ENCODE measurements at regions not wholly inside any gene's neighbourhood (a gene's known extent, or its start where the extent isn't known, plus 50 kb on each side); places are given as distances from the start of the nearest gene placed in this dataset.
"Not testable (repeated sequence)": the region's sequence is repeated elsewhere in the genome, so short reads cannot be mapped to it uniquely, and the experiment has no call there.

- ChIA-PET CTCF (no interaction called here), POLR2A (no interaction called here)
- no peaks in the 10 kb centered on the region for H3K9me3 Mint-ChIP-seq (ENCODE audit: unreplicated experiment)
- no peak overlapping the region for H3K27ac Mint-ChIP-seq (ENCODE audit: unreplicated experiment)
- no peak overlapping the region for H3K4me3 ChIP-seq (ENCODE audit: low read depth, low read length)
- H3K27me3 Mint-ChIP-seq (ENCODE audit: insufficient read depth, unreplicated experiment) = no peaks in the 10 kb centered on the region
- no TSS peak for BruUV-seq (replicated peaks)
- intact Hi-C loops (cut with micrococcal nuclease; ENCODE audit: unreplicated experiment) = no loop called here
- H3K4me1 ChIP-seq = no peaks in the 10 kb centered on the region; the same call in 1 of the 2 replicates
- no peak for TF ChIP-seq CTCF (IDR thresholded peaks at IDR 0.05; ENCODE audit: insufficient read depth in 1 of 2, low read depth in 1 of 2, low read length in 1 of 2, severe bottlenecking in 1 of 2, unreplicated experiment in 1 of 2)
- H3K9me3 ChIP-seq = no peaks in the 10 kb centered on the region
- H3K4me3 Mint-ChIP-seq (ENCODE audit: unreplicated experiment) = no peak overlapping the region
- H3K36me3 ChIP-seq (ENCODE audit: control insufficient read depth, insufficient read depth, low read length) = no peaks in the 10 kb centered on the region
- H3K27me3 ChIP-seq (replicated peaks; ENCODE audit: control insufficient read depth, insufficient read depth, low read length) = no peaks in the 10 kb centered on the region
- no peaks in the 10 kb centered on the region for H3K4me1 Mint-ChIP-seq (ENCODE audit: low read depth, unreplicated experiment)
- no peak for DNase-seq
- H3K36me3 Mint-ChIP-seq (ENCODE audit: insufficient read depth, unreplicated experiment) = no peaks in the 10 kb centered on the region
Observed at GRCh38 chr2:193154076-193154475, 959.3 kb upstream of the TMEFF2 start.

- Histone ChIP-seq H3K4me3 (ENCODE audit: low read depth, low read length) (no peak overlapping the region), H3K36me3 (ENCODE audit: control insufficient read depth, insufficient read depth, low read length) (no peaks in the 10 kb centered on the region), H3K9me3 (no peaks in the 10 kb centered on the region), H3K27me3 (replicated peaks; ENCODE audit: control insufficient read depth, insufficient read depth, low read length) (no peaks in the 10 kb centered on the region), H3K4me1 (no peaks in the 10 kb centered on the region; the same call in 1 of the 2 replicates)
- no peak for DNase-seq
- H3K9me3 Mint-ChIP-seq (ENCODE audit: unreplicated experiment) = no peaks in the 10 kb centered on the region
- no peaks in the 10 kb centered on the region for H3K36me3 Mint-ChIP-seq (ENCODE audit: insufficient read depth, unreplicated experiment)
- TF ChIP-seq CTCF (IDR thresholded peaks at IDR 0.05; ENCODE audit: insufficient read depth in 1 of 2, low read depth in 1 of 2, low read length in 1 of 2, severe bottlenecking in 1 of 2, unreplicated experiment in 1 of 2) = no peak
- ChIA-PET CTCF (no interaction called here), POLR2A (no interaction called here)
- no peak overlapping the region for H3K4me3 Mint-ChIP-seq (ENCODE audit: unreplicated experiment)
- BruUV-seq (replicated peaks) = no TSS peak
- H3K27ac Mint-ChIP-seq (ENCODE audit: unreplicated experiment) = no peak overlapping the region
- no peaks in the 10 kb centered on the region for H3K4me1 Mint-ChIP-seq (ENCODE audit: low read depth, unreplicated experiment)
- intact Hi-C loops (cut with micrococcal nuclease; ENCODE audit: unreplicated experiment) = no loop called here
- no peaks in the 10 kb centered on the region for H3K27me3 Mint-ChIP-seq (ENCODE audit: insufficient read depth, unreplicated experiment)
Observed at GRCh38 chr2:193153576-193153975, 958.8 kb upstream of the TMEFF2 start.

GRCh38 chr2:193142467-193142866, 947.7 kb upstream of the TMEFF2 start:
- H3K36me3 Mint-ChIP-seq (ENCODE audit: insufficient read depth, unreplicated experiment); H3K4me1 Mint-ChIP-seq (ENCODE audit: low read depth, unreplicated experiment); H3K27me3 ChIP-seq (replicated peaks; ENCODE audit: control insufficient read depth, insufficient read depth, low read length); CTCF ChIA-PET; POLR2A ChIA-PET; intact Hi-C loops (cut with micrococcal nuclease; ENCODE audit: unreplicated experiment); H3K36me3 ChIP-seq (ENCODE audit: control insufficient read depth, insufficient read depth, low read length); H3K4me3 ChIP-seq (ENCODE audit: low read depth, low read length); H3K4me3 Mint-ChIP-seq (ENCODE audit: unreplicated experiment); H3K27me3 Mint-ChIP-seq (ENCODE audit: insufficient read depth, unreplicated experiment); H3K4me1 ChIP-seq; H3K9me3 ChIP-seq; BruUV-seq (replicated peaks): not testable (repeated sequence)
- peak; percentile 55 to 60 for DNase-seq
- peaks cover 22% of the 10 kb centered on the region for H3K9me3 Mint-ChIP-seq (ENCODE audit: unreplicated experiment)
- peak overlapping the region; percentile 64 for H3K27ac Mint-ChIP-seq (ENCODE audit: unreplicated experiment)

- no TSS peak for BruUV-seq (replicated peaks)
- H3K27me3 ChIP-seq (replicated peaks; ENCODE audit: control insufficient read depth, insufficient read depth, low read length) = no peaks in the 10 kb centered on the region
- POLR2A ChIA-PET = no interaction called here
- no peaks in the 10 kb centered on the region for H3K27me3 Mint-ChIP-seq (ENCODE audit: insufficient read depth, unreplicated experiment)
- H3K9me3 ChIP-seq = peaks cover 5% of the 10 kb centered on the region; the same call in 1 of the 2 replicates
- H3K36me3 Mint-ChIP-seq (ENCODE audit: insufficient read depth, unreplicated experiment) = no peaks in the 10 kb centered on the region
- CTCF ChIA-PET = no interaction called here
- H3K4me1 Mint-ChIP-seq (ENCODE audit: low read depth, unreplicated experiment) = peaks cover 6% of the 10 kb centered on the region
- no peak for TF ChIP-seq CTCF (IDR thresholded peaks at IDR 0.05; ENCODE audit: insufficient read depth in 1 of 2, low read depth in 1 of 2, low read length in 1 of 2, severe bottlenecking in 1 of 2, unreplicated experiment in 1 of 2)
- H3K27ac Mint-ChIP-seq (ENCODE audit: unreplicated experiment) = peak overlapping the region; percentile 64
- no peak overlapping the region for H3K4me3 Mint-ChIP-seq (ENCODE audit: unreplicated experiment)
- no peak overlapping the region for H3K4me3 ChIP-seq (ENCODE audit: low read depth, low read length)
- intact Hi-C loops (cut with micrococcal nuclease; ENCODE audit: unreplicated experiment) = no loop called here
- no peak for DNase-seq
- no peaks in the 10 kb centered on the region for H3K36me3 ChIP-seq (ENCODE audit: control insufficient read depth, insufficient read depth, low read length)
- peaks cover 8% of the 10 kb centered on the region; the same call in 1 of the 2 replicates for H3K4me1 ChIP-seq
- peaks cover 22% of the 10 kb centered on the region for H3K9me3 Mint-ChIP-seq (ENCODE audit: unreplicated experiment)
Observed at GRCh38 chr2:193141998-193142397, 947.3 kb upstream of the TMEFF2 start.

- H3K4me1 ChIP-seq; H3K36me3 Mint-ChIP-seq (ENCODE audit: insufficient read depth, unreplicated experiment); H3K27me3 Mint-ChIP-seq (ENCODE audit: insufficient read depth, unreplicated experiment); H3K9me3 ChIP-seq; POLR2A ChIA-PET; H3K4me1 Mint-ChIP-seq (ENCODE audit: low read depth, unreplicated experiment); BruUV-seq (replicated peaks); H3K27ac Mint-ChIP-seq (ENCODE audit: unreplicated experiment); intact Hi-C loops (cut with micrococcal nuclease; ENCODE audit: unreplicated experiment); DNase-seq; CTCF ChIA-PET; H3K36me3 ChIP-seq (ENCODE audit: control insufficient read depth, insufficient read depth, low read length); H3K27me3 ChIP-seq (replicated peaks; ENCODE audit: control insufficient read depth, insufficient read depth, low read length); H3K4me3 Mint-ChIP-seq (ENCODE audit: unreplicated experiment); H3K4me3 ChIP-seq (ENCODE audit: low read depth, low read length): not testable (repeated sequence)
- peaks cover 22% of the 10 kb centered on the region for H3K9me3 Mint-ChIP-seq (ENCODE audit: unreplicated experiment)
Observed at GRCh38 chr2:193140895-193141294, 946.2 kb upstream of the TMEFF2 start.
